HG03095 (cell line): ENCODE measurements at regions not wholly inside any gene's neighbourhood (a gene's known extent, or its start where the extent isn't known, plus 50 kb on each side); places are given as distances from the start of the nearest gene placed in this dataset.

Source experiments
- ATAC-seq: cut with Tn5 transposase; IDR thresholded peaks from one replicate; pipeline ENCODE4 v1.9.1; 2021; ENCODE audit warnings: moderate library complexity; ENCODE audit not compliant: unreplicated experiment

- ATAC-seq: no peak
These were observed 396.0 kb upstream of the USP24 start for GRCh38 chr1:55611123-55611522.

- no peak for ATAC-seq
These were observed 395.0 kb upstream of the USP24 start for GRCh38 chr1:55610203-55610602.

- no peak for ATAC-seq
These were observed 394.5 kb upstream of the USP24 start for GRCh38 chr1:55609630-55610029.

DNA sequence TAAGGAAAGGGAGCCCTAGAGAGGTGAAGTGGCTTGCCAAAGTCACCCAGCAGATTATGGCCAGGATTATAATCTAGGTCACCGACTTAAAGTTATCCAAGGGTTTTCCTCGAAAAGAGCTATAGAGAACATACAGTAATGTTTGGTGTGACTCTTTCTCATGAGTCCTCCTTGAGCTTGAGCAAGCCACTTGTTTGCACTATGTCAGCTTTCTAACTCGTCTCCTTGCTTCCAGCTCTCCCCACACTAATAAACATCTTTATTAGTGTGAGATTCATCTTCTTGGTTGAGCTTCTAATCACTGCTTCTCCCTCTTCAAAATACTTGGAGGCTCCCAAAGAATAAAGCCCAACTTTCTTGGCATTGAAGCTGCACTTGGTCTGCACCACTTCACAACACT lies 390.0 kb upstream of the USP24 start:
- no peak for ATAC-seq

DNA sequence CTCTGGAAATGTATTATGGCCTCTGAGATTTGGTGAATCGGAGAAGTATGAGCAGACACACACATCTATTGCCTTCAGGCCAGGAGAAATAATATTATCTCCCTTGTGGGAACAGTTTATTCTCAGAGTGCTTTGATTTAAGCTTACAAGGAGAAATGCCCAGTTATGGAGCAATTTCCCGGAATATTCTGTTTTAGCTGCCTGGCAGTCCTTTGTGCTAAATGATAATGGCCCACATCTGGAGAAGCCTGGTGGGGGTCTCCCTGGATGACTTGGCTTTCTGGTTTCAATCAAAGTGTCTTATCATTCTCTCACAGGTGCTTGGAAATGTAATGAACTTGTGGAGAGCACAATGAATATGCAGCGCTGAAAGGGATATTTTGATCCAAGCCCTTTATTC lies 389.6 kb upstream of the USP24 start:
- no peak for ATAC-seq

DNA sequence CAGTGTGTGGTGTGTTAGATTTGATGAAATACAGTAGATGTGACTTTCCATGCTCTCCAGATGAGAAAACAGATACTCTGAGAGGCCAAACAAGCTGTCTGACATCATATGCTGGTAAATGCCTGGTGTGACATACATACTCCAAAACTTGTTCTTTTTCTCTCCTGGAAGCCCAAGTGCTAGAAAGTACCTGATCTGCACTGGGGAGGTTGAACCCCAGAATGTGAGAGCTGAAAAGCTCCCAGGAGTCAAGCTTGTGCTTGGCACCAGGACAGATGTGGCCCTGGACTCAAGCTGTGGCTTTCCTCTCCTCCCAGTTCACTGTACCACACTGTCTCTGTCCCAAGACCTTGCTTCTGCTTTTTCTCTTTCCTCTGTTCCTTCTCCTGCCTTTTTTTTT lies 389.0 kb upstream of the USP24 start:
- ATAC-seq: no peak

DNA sequence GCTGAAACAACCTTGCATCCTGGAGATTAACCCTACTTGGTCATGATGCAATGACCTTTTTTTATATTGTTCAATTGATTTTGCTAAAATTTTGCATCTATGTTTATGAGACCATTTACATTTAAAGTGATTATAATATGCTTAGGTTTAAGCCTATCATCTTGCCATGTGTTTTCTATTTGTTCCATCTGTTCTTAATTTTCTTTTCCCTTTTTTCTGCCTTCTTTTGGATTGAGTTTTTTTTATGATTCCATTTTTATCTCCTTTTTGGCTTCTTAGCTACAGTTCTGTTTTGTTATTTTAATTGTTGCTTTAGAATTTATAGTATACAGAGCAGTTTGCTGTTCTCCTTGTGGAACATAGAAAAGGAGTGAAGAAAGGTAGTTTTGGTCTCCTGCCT lies 385.1 kb upstream of the USP24 start:
- no peak for ATAC-seq

DNA sequence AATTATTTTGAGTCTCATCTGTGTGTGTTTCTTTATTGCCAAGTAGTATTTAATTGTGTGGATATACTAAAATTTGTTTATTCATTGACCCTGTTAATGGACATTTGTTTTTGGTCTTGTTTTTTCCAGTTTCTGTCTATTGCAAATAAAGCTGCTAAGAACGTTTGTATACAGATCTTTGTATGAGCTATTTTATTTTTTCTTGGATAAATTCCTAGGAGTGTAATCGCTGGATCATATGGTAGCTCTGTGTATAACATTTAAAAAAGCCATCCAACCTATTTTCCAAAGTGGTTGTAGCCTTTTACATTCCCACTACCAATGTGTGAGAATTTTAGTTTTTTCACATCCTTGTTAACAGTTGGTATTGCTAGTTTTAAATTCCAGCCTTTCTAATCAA lies 382.7 kb upstream of the USP24 start:
- no peak for ATAC-seq

DNA sequence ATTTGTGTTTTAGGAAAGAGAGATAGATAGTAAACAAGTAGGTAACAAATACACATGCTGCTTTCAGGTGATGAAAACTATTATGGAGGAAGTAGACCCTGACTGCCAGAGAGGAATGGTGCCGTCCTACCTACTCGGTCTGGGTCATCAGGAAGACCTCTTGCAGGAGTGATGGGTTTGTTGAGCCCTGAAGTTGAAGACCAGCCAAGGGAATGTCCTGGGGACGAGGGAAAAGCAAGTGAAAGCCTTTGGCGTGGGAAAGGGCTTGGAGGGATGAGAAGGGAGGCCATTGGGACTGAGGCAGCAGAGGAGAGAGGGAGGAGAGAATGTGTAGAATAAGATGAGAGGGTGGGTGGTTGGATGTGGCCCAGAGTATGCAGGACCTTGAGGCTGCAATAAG lies 379.5 kb upstream of the USP24 start:
- ATAC-seq: no peak

GRCh38 chr1:55593298-55593697 lies 378.1 kb upstream of the USP24 start:
- ATAC-seq: no peak

- ATAC-seq: no peak
These were observed 377.0 kb upstream of the USP24 start for GRCh38 chr1:55592122-55592521.

DNA sequence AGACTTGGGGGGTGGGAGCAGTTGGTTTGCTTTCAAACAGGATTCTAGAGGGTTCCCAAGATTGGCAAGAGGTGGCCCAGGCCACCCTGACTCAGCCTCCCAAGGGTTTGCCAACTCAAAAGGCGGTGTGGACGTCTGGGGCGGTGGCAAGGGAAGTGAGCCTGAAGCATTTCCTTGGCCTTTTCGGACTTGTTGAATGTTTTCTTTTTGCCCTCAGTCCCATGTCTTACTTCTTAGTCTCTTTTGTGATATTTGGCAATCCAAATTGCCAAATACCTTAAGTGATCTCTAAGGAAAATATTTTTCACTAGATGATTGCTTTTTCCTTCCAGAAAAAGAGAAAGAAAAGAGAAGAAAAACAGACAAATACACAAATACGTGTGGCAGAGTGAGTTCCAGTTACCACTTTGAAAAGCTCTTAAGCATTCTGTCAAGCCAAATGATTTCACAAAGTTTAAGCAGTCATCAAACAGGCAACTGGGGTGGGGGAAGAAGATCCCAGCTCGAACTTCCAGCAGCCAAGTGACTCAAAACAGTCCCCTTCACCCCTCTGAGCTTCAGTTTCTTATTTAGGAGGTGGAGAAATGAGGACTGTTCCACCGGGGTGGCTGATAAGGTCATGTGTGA lies 374.6 kb upstream of the USP24 start:
- no peak for ATAC-seq

DNA sequence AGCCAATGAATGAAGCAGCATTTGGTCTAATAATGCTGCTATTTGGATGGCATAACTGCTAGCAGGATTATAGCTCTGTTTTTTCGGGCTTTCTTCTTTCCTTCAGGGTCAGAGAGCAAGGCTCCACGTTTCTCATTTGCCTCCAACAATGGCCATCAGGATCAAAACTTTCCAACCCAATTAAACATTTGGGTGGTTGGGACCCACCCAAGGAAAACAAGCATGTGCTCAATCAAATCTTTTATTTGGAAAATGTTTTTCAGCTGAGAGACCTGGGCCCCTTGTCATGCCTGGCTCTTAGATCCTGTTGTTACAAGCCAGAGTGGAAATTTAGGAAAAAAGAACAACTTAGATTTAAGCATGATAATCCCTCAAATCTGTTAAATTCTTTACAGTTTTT lies 373.1 kb upstream of the USP24 start:
- ATAC-seq: no peak

DNA sequence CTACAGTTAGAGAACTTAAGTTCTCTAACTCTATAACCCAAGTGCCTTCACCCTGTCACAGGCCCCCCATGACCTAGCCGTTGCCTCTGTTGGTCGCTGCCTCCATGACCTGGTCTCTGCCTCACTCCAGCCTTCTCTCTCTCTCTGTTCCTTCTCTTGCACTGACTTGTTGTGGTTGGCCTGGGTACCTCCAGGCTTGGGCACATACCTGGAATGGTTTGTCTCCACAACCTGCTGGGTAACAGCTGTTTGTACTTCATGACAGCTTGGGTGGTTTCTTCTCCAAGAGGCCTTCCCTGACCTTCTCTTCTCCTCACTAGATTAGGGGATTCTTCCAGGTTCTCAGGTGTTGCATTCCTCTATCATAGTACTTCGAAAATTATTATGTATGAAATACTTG lies 371.6 kb upstream of the USP24 start:
- no peak for ATAC-seq

DNA sequence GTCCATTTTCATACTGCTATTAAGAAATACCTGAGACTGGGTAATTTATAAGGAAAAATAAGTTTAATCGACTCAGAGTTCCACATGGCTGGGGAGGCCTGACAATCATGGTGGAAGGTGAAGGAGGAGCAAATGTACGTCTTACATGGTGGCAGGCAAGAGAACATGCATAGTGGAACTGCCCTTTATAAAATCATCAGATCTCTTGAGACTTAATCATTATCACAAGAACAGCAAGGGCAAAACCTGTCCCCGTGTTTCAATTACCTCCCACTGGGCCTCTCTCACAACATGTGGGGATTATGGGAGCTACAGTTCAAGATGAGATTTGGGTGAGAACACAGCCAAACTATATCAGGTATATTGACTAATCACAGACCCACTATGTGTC lies 370.2 kb upstream of the USP24 start:
- no peak for ATAC-seq

- ATAC-seq: no peak
These were observed 369.6 kb upstream of the USP24 start for GRCh38 chr1:55584526-55585401.

DNA sequence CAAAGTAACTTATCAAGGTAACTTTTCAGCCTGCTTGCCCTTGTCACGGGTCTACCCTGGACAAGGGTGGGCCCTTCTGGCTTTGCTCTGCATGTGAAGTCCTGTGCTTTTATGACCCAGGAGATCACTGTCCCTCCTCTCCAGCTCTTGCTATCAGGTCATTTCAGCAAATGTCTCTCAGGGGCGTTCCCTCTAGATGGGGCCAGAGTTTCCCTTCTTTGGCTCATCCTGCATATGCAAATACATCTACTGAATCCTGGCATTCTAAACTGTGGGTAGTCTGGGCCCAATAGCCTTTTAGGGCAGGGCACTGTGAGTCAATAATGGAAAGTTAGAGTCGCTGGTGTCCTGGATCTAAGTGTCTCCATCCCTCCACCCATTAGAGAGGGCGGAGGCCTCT lies 366.9 kb upstream of the USP24 start:
- no peak for ATAC-seq

- ATAC-seq: no peak
These were observed 365.7 kb upstream of the USP24 start for GRCh38 chr1:55580845-55581332.

- ATAC-seq: no peak
These were observed 364.3 kb upstream of the USP24 start for GRCh38 chr1:55579332-55580001.

GRCh38 chr1:55578646-55579045 lies 363.5 kb upstream of the USP24 start:
- ATAC-seq: no peak

GRCh38 chr1:55575571-55576279 lies 360.6 kb upstream of the USP24 start:
- ATAC-seq: no peak
